Hematopoietic multipotent progenitor cell treated with erythropoietin and hydrocortisone succinate and interleukin-3 and kit ligand, for 4 days (in vitro differentiated cells): ENCODE measurements at regions not wholly inside any gene's neighbourhood (a gene's known extent, or its start where the extent isn't known, plus 50 kb on each side); places are given as distances from the start of the nearest gene placed in this dataset.

Source experiments
- DNase-seq: peaks from one replicate; pipeline ENCODE4 v3.0.0-alpha.2; 2015

DNA sequence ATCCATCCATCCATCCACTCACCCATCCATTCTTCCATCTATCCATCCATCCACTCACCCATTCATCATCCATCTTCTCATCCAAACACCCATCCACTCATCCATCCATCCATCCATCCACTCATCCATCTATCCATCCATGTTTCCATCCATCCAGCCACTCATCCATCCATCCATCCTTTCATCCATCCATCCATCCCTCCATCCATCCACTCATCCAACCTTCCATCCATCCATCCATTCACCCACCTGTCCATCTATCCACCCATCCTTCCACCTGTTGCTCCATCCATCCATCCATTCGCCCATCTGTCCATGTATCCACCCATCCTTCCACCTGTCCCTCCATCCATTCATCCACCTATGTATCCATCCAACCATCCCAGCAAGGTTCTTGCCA lies 378.4 kb upstream of the PFKP start:
- DNase-seq: no peak

DNA sequence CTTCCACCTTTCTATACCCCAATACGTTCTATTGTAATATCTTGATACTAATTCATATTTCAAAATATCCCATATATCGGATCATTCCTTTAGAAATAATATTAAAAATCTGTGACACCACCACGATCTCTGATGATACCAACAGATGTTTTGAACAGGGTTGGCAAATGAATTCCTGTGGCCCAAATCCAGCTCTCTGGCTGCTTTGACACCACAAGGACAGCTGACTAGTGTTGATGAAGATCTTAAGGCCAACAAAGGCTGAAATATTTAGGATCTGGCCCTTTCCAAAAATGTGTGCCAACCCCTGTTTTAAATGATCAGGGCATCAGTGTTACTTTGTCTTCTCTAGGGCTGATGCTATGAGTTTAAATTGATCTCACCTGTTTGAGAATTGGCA lies 380.7 kb upstream of the PFKP start:
- no peak for DNase-seq

DNA sequence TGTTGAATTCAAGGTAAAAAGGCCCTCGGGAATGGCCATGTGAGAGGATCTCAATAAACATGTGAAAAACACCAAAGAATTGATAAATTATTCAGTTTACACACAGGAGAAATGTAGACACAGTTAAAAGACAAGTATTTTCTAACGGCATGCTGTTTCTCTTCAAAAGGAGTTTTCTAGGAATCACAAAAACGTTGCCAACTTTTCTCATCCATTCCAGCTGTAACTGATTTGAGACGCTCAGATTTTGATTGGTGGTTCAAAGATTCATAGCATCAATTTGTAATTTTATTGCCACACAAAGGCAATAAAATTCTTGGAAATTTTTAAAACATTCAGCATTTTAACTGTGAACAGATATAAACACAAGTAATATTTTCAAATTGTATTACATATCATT lies 384.9 kb upstream of the PFKP start:
- DNase-seq: no peak

DNA sequence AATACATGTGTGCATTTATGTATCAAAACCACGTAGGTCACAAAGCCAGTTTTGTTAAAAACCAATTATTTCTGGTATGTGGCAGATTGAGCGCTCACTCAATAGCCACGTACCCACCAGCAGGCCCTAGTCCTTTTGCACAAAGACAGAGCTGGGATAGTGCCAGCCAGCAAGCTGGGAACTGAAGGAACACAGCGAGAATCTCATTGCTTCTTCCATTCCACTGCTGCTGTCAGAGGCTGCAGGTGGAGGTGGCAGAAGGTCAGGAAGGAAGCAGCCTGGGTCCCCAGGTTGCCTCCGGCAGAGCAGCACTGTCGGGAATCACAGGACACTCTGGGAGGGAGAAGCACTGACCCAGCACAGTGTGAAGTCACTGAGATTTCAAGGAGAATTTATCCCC lies 385.5 kb upstream of the PFKP start:
- no peak for DNase-seq

DNA sequence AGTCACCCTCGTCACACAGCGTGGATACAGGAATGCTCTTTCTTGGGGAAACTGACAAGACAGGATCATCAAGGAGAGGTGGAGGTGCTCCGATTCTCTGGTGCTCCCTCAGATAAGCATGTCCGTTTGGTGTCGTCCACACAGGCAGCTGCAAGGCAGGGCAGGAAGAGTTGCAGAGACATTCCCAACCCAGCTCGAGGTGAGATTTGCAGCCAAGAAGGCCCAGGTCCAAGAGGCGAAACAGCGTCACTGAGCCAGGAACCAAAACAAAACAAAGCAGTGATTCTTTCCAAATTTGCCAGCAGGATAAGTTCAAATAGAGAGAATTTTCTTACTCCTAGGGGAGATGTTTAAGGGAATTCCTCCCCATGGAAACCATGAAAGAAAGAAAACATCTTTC lies 386.5 kb upstream of the PFKP start:
- no peak for DNase-seq

DNA sequence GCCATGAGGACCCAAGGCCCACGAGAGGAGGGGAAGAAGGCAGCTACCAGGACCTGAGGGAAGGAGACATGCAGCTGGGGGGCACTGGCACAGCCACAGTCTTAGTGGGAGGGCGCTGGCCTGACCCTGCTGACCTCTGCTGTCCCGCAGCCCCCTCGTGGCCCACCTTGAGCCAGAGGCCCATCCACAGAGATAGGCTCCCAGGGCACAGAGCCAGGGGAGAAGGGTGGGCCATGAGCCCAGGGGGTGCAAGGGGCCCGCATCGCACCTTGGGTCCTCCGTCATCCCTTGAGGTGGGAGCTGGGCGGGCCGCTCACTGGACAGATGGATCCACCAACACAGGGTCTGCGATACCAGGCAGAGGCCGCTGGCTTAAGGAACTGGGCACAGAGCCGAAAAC lies 387.7 kb upstream of the PFKP start:
- DNase-seq: no peak

DNA sequence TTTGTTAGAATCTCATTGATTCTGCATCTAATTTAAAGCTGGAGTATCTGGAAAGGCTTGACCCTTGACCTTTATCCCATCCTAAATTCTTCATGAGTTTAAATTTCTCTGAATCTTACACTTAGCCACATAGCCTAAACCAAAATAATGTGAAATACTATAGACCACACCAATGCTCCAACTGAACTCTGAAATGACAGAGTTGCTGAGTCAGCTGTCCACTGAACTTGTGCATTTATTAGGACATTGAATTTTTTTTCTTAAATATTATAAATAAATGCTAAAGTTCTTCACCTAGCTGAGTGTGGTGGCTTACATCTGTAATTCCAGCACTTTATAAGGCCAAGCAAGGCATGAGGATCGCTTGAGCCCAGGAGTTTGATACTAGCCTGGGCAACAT lies 390.9 kb upstream of the PFKP start:
- DNase-seq: no peak

DNA sequence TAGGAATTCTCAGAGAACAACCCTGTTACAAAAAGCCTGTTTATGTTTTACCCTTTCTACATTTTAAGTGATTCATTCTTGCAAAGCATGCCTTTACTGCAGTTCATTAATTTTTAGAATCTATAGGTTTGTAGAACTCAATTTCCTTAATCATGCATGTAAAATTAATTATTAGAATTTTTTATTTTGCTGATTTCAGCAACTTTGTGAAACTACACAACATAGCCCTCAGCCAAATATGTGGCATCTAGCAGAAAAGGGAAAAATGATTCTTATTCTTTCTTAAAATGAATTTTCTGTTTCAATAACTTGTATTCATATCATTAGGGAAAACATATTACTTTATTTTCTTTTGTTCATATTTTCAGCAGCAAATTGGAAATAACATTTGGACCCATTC lies 392.9 kb upstream of the PFKP start:
- DNase-seq: no peak

DNA sequence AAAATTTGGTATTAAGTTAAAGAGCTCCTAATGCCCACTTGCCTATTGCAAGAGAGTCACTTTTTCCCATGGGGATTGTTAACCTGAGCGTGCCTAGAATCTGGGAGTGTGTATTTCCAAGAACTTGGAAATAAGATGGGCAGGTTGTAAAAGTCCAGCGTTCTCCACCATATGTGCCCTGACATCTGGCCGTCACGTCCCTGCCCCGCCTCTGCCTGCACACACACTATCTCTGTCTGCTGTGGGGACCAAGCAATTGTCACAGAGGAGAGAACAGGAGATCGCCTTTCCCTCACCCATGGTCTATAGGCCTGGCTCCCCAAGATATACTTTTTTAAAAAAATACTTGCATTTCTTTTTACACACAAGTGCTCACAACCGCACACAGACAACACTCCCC lies 396.5 kb upstream of the PFKP start:
- DNase-seq: no peak

DNA sequence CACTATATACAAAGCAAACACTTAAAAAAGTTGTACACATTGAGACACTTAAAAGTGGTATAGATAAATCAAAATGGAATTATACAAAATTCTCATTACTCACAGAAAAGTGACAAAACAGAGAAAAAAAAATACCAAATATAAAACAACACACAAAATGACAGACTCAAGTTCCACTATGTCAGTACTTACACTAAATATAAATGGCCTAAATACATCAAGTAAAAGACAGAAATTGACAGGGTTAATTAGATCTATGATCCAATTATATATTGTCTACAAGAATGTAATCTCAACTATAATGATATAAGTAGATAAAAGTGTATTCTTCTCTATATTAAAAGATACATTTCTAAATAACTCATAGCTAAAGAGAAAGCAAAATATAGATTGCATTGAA lies 401.6 kb upstream of the PFKP start:
- DNase-seq: no peak

DNA sequence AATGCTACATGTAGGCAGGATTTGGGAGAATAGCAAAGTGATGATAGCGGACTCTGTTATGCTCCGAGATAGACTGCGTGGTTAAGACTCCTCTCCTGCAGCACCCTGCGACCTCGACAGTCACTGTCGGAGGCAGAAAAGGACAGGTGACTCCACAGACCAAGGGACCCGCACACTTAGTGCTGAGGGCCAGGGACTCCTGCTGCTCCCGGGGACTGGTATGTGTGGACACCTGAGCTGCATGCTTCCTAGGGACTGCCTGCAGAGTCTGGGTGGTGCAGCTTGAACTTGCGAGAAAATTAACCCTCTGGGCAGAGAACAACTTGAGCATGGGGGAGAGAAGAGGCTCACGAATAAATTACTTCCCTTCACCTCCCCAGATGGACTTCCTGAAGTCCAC lies 407.1 kb upstream of the PFKP start:
- no peak for DNase-seq

DNA sequence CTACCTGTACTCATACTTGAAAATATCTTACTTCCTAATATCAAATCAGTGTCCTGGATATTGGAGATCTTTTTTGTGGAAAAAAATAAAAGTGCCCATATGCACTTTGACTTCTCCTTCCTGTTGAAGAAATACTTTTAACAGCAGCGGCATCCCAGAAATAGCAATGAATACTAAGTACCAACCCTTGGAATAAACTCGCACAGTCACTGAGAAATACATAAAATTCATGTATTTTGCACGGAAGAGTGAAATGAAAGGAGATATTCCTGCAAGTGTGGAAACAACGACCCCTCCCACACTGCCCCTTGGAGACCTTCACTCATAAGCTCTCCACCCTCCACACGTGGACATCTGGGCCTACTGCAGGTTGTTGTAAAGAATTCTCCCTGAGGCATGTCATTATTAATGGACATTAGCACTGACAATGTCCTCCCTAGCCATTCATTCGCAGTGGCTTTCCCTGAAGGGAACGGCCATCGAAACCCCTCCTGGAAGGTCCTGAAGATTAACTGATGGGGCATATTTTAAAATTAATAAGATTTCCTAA lies 407.6 kb upstream of the PFKP start:
- no peak for DNase-seq

DNA sequence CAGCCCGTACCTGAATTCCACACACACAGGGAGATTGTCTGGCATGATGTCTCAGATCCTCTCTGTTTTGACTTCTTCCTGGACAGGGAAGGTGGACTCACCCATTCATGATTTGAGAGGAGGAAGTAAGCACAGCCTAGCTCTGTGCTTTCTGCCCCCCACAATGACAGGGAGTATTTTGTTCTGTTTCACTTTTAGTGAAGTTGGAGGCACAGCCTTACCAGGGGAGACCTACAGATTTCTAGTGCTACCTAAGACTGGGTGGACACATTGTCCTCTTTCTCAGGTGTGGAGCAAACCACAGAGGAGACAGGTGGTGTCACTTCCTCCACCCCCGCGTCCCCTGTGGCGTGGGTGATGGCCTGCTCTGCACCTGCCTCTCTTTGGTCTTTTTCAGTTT lies 408.6 kb upstream of the PFKP start:
- DNase-seq: peak; percentile 1

DNA sequence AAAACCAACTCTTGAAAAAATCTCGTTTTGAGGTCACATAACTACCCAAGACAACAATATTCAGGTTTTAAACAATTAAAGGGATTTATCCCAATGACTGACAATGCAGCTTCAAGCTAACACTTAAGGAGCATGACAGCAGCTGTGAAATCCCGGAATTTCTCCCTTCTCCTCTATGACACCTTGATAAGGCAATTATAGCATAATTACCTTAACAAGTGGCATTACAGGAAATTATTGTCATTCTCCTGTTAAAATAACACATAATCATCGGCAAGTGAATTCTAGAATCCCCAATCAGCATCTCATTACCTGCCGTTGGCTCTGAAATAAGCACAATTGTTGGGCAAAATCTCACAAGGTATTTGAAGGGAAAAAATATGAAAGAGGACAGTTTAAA lies 417.0 kb upstream of the PFKP start:
- no peak for DNase-seq

DNA sequence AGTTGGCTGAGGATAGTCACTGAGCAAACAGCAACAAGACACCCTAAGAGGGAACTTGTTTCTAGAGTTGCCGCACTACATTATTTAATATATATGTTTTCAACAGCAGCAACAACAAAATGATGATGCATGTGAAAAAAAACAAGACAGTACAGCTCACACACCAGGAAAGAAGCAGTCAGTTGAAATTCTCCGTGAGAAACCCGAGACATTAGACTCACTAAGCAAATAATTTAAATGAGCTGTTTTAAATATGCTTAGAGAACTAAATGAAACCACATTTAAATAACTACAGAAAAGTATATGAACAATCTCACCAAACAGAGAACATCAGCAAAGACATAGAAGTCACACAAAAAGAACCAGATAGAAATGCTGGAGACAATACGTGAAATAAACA lies 426.3 kb upstream of the PFKP start:
- DNase-seq: no peak

DNA sequence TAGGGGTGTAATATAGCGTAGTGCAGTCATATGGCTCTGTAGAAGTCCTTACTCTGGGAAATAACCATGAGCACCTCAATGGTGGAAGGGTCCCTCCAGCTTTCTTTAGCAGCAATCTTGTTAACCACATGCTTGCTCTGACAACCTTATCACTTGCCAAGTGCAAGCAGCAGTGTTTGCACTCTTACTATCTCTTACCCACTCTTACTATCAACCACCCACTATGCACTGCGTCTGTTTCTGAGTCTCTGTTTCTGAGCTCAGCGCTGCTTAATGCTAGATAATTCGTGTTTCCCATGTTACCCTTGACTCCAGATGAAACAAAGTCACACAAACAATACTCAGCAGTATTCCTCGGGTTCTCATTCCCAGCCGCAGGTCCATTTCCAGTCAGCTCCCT lies 433.7 kb upstream of the PFKP start:
- peak; percentile 61 for DNase-seq

DNA sequence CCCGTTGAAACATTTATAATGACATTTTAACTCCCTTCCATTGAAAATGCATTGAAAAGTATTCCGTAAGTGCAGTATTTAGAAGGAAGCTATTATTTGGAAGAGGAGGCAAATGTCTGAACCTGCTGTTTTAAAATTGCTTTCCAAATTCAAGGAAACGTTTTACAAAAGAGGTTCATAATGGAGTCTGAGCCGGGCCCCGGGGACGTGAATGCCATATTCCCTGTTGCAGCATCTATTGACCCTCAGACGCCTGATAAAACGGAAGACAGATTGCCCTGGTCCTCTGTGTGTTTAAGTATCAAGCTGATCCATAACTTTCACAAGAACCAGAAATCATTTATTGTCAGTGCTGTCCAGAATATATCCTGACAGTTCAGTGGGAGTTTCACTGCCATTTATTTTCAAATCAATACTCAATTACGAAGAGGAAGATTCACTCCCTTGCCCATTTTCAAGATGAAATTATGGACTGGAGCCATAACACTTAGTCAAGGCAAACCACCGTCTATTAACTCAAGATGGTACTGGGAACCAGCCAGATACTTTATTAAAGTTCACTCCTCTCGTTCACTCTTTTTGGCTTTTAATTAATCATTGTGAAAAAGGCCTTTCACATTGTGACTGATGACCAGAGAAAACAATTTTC lies 435.7 kb upstream of the PFKP start:
- DNase-seq: no peak

DNA sequence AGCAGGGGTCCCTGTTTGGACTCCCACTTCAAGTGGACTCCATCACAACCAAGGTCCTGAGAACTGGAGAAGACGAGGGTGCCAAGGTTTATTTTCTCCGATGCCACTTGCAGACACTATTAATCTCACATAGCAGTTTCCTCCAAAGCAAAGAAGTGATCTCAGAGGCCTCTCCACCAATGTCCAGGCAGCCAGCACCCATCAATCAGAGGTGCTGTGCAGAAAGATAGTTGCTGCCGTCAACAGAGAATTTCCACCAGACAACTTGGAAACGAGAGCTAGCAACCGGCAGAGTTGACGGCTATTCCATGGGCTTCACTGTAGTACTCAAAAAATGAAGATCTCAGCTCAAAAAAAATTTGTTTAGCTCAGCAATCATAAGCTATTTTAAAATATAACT lies 438.6 kb upstream of the PFKP start:
- DNase-seq: no peak

DNA sequence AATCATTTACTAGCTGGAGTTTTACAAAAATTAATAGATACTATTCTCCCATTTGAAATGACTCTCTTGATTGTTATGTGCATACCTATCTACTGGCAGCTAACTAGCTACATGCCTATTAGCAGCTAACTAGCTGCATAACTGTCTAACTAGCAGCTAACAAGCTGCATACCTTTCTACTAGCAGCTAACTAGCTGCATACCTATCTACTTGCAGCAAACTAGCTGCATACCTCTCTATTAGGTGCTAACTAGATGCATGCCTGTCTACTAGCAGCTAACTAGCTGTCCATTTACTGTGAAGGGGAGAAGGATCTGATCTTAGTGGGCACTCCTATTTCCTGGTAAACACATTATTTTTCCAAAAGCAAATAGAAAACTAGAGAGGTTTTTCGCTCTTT lies 439.4 kb upstream of the PFKP start:
- no peak for DNase-seq

DNA sequence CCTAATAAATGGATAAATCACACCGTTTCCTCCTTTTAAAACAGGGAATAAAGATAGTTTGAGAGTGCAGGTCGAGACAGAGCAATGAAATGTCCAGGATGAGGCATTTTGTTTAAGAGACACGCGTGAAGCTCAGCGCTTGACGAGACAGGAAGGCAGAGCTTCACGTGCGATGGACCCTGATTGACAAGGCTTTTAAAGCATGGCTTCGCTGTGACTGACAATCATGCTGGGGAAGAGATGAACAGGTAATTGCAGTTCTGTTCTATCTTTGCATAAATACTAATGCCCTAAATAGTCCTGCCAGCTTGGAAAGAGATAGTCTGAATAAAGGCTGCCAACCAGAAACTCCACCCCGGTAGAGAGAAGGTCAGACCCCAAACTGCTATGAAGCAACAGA lies 442.3 kb upstream of the PFKP start:
- no peak for DNase-seq

DNA sequence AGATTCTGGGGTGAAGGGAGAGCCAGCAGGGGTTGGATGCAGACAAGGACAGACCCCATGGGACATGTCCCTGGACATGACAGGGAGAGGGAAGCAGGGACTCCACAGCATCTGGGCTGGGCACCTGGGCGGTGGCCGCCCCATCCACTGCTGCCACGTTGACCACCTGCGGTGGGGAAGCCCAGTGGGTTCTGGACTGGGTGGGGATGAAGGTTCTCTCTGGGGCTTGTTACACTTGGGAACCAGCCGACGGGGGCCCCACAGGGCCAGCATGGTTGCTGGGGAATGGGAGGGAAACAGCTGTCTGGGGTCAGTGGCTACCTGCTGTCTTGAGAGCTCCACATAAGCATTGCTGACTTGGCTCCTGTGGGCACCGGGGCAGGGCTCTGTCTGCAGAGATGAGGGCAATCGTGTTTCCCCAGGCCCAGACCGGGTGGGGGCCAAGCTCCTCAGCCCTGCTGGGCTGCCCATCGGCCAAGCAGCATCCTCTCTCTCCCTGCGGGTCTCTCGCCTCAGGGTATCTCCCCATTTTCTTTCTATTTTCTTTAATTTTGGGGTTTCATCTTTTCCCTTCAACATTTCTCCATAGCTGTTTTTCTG lies 443.6 kb upstream of the PFKP start:
- no peak for DNase-seq

DNA sequence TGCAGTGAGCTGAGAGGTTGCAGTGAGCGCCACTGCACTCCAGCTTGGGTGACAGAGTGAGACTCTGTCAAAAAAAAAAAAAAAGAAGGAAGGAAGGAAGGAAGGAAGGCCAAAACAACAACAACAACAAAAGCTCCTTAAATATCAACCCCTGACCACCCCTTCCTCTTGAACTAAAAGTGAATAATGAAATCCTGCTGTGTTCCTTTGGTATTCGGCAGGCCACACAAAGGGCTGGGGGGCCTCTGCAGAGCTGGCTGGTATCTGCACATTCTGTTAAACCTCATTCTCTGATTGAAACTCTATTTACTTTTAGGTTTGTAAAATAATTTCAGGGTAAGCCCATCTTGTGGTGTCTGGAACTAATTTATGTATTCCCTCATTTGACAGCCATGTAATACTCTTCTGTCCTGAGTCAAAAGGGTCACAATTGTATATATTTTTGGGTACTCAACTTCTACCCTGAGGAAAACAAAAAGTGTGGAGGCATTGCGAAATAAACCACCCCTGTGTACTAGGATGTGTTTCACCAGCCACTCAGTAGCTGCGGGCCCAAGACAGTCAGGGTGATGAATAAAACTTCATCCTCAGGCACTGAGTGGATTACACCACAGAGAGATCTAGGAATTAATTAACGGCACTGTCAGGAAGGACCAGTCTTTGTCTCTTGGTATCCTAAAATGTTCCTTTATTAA lies 446.4 kb upstream of the PFKP start:
- DNase-seq: peak; percentile 4

DNA sequence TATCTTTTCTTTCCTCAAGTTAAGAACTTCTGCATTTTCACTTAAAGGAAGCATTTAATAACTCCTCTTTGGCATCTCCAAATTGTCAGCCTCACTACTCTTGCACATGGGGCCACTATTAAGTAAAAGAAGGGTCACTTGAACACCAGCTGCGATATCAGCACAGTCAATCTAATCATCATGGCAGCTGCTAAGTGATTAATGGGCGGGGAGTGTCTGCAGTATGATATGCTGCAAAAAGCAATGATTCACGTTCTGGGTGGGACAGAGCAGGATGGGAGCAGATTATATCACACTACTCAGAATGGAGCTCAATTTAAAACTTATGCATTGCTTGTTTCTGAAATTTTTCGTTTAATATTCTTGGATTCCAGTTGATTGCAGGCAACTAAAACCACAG lies 447.4 kb upstream of the PFKP start:
- peak; percentile 85 for DNase-seq

DNA sequence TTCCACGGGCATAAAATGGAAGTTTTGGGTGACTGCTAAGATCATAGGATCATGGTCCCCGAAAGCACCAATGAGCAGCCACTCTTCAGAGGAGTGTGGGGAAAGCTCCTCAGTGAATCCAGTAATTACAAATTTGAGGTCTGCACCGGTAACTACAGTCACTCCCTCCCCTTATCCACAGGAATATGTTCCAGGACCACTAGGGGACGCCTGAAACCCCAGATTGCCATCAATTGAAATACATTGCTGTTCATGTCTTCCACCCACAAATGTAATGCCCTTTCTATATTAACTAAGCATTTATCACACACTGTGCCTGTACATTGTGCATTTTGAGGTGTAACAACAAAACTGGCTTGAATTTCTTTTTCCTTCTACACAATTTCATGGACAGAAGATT lies 447.9 kb upstream of the PFKP start:
- peak; percentile 78 for DNase-seq

DNA sequence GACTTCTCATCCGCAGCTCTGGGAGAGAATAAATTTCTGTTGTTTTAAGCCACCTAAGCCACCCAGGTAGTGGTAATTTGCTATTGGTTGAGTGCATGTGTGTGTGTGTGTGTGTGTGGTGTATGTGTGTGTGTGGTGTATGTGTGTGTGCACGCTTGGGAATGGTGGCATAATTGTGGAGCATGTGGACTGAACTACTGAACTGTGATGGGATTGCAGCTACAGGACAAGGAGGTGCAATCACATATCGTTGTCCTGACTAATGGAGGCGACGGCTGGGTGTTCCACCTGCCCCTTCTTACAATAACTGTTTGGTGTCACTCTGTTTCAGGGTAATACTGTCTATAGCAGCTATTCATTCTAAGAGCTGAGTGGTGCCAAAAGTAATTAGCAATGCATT lies 448.7 kb upstream of the PFKP start:
- no peak for DNase-seq
